Endodermal cell (in vitro differentiated cells): ENCODE measurements at regions not wholly inside any gene's neighbourhood (a gene's known extent, or its start where the extent isn't known, plus 50 kb on each side); places are given as distances from the start of the nearest gene placed in this dataset.

Source experiments
- DNase-seq: peaks from one replicate; pipeline ENCODE4 v3.0.0-alpha.2; 2017
- H3K27ac ChIP-seq: 2 replicates; pipeline ENCODE4 v1.5.1; 2013; ENCODE audit warnings: mild to moderate bottlenecking, low read depth, low read length, moderate library complexity
- H3K27me3 ChIP-seq: 2 replicates; pipeline ENCODE4 v1.6.1; 2013; ENCODE audit warnings: mild to moderate bottlenecking, low read length, moderate library complexity; ENCODE audit not compliant: insufficient read depth, control insufficient read depth, poor library complexity, severe bottlenecking
- H3K36me3 ChIP-seq: 2 replicates; pipeline ENCODE4 v1.7.0; 2013; ENCODE audit warnings: mild to moderate bottlenecking, low read length, moderate library complexity; ENCODE audit not compliant: control insufficient read depth, insufficient read depth
- H3K4me1 ChIP-seq: one replicate; pipeline ENCODE4 v1.7.0; 2013; ENCODE audit warnings: low read length; ENCODE audit not compliant: control insufficient read depth, insufficient read depth
- H3K4me3 ChIP-seq: 2 replicates; pipeline ENCODE4 v1.5.1; 2013; ENCODE audit warnings: mild to moderate bottlenecking, low read length, moderate library complexity
- H3K9ac ChIP-seq: 2 replicates; pipeline ENCODE4 v1.6.1; 2013; ENCODE audit warnings: mild to moderate bottlenecking, low read length, moderate library complexity; ENCODE audit not compliant: poor library complexity, severe bottlenecking; ENCODE audit errors: extremely low read depth
- H3K9me3 ChIP-seq: 2 replicates; pipeline ENCODE4 v1.6.1; 2013; ENCODE audit warnings: mild to moderate bottlenecking, low read length, moderate library complexity; ENCODE audit not compliant: control insufficient read depth
- H3K27ac Mint-ChIP-seq: 2 replicates; pipeline ENCODE4 v1.8.0; 2020; ENCODE audit warnings: mixed read lengths
- H3K27me3 Mint-ChIP-seq: 2 replicates; pipeline ENCODE4 v1.8.0; 2021; ENCODE audit warnings: mild to moderate bottlenecking, mixed read lengths; ENCODE audit not compliant: insufficient read depth
- H3K36me3 Mint-ChIP-seq: 2 replicates; pipeline ENCODE4 v1.8.0; 2020; ENCODE audit warnings: low read depth, mixed read lengths
- H3K4me1 Mint-ChIP-seq: 2 replicates; pipeline ENCODE4 v1.8.0; 2020; ENCODE audit warnings: mixed read lengths
- H3K4me3 Mint-ChIP-seq: 2 replicates; pipeline ENCODE4 v1.8.0; 2020; ENCODE audit warnings: mild to moderate bottlenecking, moderate library complexity, mixed read lengths
- H3K9me3 Mint-ChIP-seq: 2 replicates; pipeline ENCODE4 v1.8.0; 2020; ENCODE audit warnings: mild to moderate bottlenecking, mixed read lengths
- CTCF ChIP-seq: fragments of 200-600 bp; sonication (generic); conservative IDR thresholded peaks from 2 replicates; pipeline ENCODE4 v1.5.0; 2021; ENCODE audit warnings: antibody characterized with exemption, mild to moderate bottlenecking
- whole genome bisulfite sequencing, 2 experiments: methylation state at CpG; one replicate each; pipeline versions ENCODE4 v1.1.5 to v1.1.7; 2013; ENCODE audit warnings: missing lambda C conversion rate in 2 of 2, mixed read lengths in 1 of 2; ENCODE audit not compliant: insufficient coverage in 1 of 2, insufficient read length in 1 of 2; 5-methylcytosine and 5-hydroxymethylcytosine counted together

GRCh38 chr14:83120187-83120586, 1586.5 kb upstream of the SEL1L start:
- Histone ChIP-seq H3K9ac (no peak overlapping the region), H3K36me3 (no peaks in the 10 kb centered on the region), H3K27ac (no peak overlapping the region), H3K27me3 (no peaks in the 10 kb centered on the region), H3K9me3 (no peaks in the 10 kb centered on the region), H3K4me3 (no peak overlapping the region), H3K4me1 (no peaks in the 10 kb centered on the region)
- no peak for DNase-seq
- H3K27me3 Mint-ChIP-seq, result no peaks in the 10 kb centered on the region
- H3K36me3 Mint-ChIP-seq, result no peaks in the 10 kb centered on the region
- H3K9me3 Mint-ChIP-seq, result peaks cover 2% of the 10 kb centered on the region
- peaks cover 7% of the 10 kb centered on the region for H3K4me1 Mint-ChIP-seq
- WGBS, 2 experiments, result 95 to 100% methylated on average over 1 to 2 of the region's 2 CpGs
- H3K27ac Mint-ChIP-seq, result no peak overlapping the region
- no peak for TF ChIP-seq CTCF
- no peak overlapping the region for H3K4me3 Mint-ChIP-seq

- peaks cover 2% of the 10 kb centered on the region for H3K9me3 Mint-ChIP-seq
- Histone ChIP-seq H3K36me3 (no peaks in the 10 kb centered on the region), H3K4me3 (no peak overlapping the region), H3K4me1 (no peaks in the 10 kb centered on the region), H3K9me3 (no peaks in the 10 kb centered on the region), H3K9ac (no peak overlapping the region), H3K27me3 (no peaks in the 10 kb centered on the region), H3K27ac (no peak overlapping the region)
- no peaks in the 10 kb centered on the region for H3K36me3 Mint-ChIP-seq
- no peak for DNase-seq
- WGBS, 2 experiments, result 88 to 100% methylated on average over 2 to 4 of the region's 4 CpGs
- H3K27me3 Mint-ChIP-seq, result no peaks in the 10 kb centered on the region
- no peak overlapping the region for H3K27ac Mint-ChIP-seq
- no peak for TF ChIP-seq CTCF
- no peak overlapping the region for H3K4me3 Mint-ChIP-seq
- peaks cover 28% of the 10 kb centered on the region for H3K4me1 Mint-ChIP-seq
Measured at GRCh38 chr14:83126076-83126475, 1592.4 kb upstream of the SEL1L start.

GRCh38 chr14:83128783-83129182, 1595.1 kb upstream of the SEL1L start:
- no peaks in the 10 kb centered on the region for H3K9me3 ChIP-seq
- Mint-ChIP-seq H3K9me3 (no peaks in the 10 kb centered on the region), H3K27me3 (no peaks in the 10 kb centered on the region), H3K36me3 (no peaks in the 10 kb centered on the region), H3K27ac (no peak overlapping the region), H3K4me3 (no peak overlapping the region), H3K4me1 (peaks cover 44% of the 10 kb centered on the region)
- no peaks in the 10 kb centered on the region for H3K27me3 ChIP-seq
- H3K9ac ChIP-seq, result no peak overlapping the region
- TF ChIP-seq CTCF, result no peak
- no peak overlapping the region for H3K27ac ChIP-seq
- H3K4me1 ChIP-seq, result peaks cover 7% of the 10 kb centered on the region
- H3K36me3 ChIP-seq, result no peaks in the 10 kb centered on the region
- H3K4me3 ChIP-seq, result no peak overlapping the region
- WGBS, 2 experiments, result 90% methylated on average over 4 of the region's 4 CpGs
- DNase-seq, result no peak
